ENCODE measurements at regions not wholly inside any gene's neighbourhood (a gene's known extent, or its start where the extent isn't known, plus 50 kb on each side); places are given as distances from the start of the nearest gene placed in this dataset.

- no peak for DNase-seq (ENCODE audit: low spot score)
Measured at GRCh38 chr16:86909359-86910160, 331.2 kb downstream of the FOXL1 start.

DNA sequence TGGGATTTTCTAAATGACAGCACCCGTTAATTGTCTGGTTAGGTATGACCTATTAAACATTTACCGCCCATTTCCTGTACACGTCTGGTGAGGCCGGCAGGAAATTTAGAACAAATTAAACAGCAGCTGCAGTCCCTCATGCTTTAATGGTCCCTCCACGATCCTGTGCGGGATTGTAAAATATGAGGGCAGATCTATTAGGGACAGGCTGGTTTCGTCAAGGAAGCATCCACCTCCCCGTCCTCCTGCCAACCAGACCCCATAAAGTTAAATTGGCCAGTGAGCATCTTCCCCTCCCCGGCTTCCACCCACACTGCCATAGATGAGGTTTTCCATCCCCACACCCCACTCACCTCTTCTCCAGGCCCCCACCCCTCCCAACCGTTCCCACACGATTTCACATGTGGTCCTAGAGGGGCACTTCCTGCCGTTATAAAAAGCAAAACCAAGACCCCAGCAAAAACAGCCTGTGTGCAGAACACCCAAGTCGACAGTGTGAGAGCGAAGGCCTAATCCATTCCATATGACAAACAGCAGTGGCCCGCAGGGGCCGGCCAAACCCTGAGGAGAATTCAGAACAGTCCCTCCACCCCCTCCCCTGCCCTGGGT lies 331.9 kb downstream of the FOXL1 start:
- DNase-seq (ENCODE audit: low spot score): no peak

GRCh38 chr16:86911437-86911958 lies 333.1 kb downstream of the FOXL1 start:
- DNase-seq (ENCODE audit: low spot score): no peak

- DNase-seq (ENCODE audit: low spot score): no peak
Measured at GRCh38 chr16:86913886-86914285, 335.5 kb downstream of the FOXL1 start.

DNA sequence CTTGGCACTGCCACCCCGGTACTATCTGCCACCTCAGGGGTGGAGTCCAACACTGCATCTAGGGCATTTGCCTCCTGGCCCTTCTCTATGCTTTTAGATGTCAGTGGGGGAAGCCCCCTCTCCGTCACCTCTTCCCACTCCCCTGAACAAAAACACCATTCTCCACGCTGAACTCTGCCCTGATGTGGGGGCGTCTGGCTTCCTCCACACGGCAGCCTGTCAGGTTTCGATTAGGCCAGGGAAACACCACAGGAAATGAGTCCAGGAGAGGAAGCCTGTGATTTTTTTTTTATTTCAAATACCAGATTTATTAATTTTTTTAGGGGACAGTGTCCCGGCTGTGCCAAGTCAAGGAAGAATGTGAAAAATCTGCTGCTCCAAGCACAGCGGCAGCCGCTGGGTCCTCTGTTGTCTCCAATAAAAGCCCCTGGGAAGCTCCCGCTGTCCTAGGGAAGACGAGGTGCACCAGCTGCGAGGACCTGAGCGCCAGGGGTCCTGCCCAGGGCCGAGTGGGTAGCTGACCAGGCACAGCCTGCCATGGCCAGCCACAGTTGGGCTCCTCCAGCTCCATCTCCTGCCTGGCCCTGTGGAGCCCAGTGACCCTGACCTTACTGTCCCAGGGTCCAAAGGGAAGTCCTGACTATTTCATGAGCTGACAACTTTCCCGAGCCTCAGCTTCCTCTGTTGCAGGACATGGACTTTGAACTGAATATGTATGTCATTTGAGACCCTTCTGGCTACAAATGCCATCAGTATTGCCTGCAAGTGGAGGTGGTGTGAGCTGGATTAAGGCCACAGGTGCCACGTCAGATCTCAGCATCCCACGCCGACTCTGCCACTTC lies 336.7 kb downstream of the FOXL1 start:
- DNase-seq (ENCODE audit: low spot score): no peak

DNA sequence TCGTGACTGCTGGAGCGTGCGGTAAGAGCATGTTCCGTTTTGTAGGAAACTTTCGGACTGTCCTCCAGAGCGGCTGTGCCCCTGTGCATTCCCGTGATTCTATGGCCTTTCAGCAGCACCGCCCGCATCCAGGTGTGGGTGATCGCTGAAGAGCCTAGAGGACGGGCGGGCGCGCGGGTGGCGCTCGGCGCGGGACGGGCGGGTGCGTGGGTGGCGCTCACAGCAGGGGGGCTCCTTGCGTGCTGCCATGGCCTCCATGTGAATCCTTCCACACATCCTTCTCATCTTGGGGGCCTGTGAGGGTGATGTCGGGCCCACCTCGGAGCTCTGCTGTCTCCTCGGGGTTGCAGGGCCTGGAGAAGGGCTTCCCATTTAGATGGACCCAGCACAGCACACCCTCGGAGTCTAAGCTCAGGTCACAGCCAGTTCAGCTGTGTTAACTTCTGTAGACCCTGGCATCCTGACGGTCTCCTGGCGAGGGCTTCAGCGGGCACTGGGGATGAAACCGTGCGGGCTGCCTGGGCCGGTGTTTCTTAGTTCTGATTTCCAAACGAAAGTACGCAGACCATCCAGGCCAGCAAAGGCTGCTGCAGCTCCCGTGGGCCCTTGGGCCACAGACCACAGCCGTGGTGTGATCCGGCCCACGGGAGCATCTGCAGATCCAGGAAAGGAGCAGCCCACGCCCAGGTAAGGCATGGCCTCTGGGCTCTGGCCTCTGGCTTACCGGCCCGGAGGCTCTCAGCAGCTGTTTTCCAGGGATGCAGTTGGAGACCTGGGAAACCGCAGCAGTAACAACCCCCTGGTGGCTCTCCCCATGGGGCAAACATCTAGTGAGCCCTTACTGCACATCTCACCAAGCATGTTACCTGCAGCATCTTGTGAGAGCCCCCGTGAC lies 339.4 kb downstream of the FOXL1 start:
- DNase-seq (ENCODE audit: low spot score): no peak

DNA sequence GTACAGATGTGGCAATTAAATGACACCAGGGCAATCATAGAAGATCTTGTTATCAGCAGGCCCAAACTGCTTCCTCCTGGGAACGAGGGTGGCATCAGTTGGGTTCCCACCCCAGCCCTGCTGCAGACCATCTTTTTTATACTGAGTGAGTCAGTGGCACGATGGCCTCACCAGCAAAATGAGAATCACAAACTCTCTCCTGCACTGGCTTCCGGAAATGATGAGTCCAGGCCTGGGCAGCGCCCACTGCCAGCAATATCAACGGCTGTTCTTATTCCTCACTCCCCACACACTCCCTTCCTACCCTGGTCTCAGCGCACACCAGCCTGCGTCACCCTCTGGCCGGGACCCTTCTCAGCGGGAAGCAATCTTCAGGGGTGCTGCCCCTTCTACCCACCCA lies 340.3 kb downstream of the FOXL1 start:
- DNase-seq (ENCODE audit: low spot score): no peak

- no peak for DNase-seq (ENCODE audit: low spot score)
Measured at GRCh38 chr16:86919078-86919477, 340.7 kb downstream of the FOXL1 start.

- no peak for DNase-seq (ENCODE audit: low spot score)
Measured at GRCh38 chr16:86919578-86920305, 341.4 kb downstream of the FOXL1 start.

- DNase-seq (ENCODE audit: low spot score): no peak
Measured at GRCh38 chr16:86921289-86921688, 342.9 kb downstream of the FOXL1 start.

GRCh38 chr16:86922311-86922710 lies 344.0 kb downstream of the FOXL1 start:
- no peak for DNase-seq (ENCODE audit: low spot score)

DNA sequence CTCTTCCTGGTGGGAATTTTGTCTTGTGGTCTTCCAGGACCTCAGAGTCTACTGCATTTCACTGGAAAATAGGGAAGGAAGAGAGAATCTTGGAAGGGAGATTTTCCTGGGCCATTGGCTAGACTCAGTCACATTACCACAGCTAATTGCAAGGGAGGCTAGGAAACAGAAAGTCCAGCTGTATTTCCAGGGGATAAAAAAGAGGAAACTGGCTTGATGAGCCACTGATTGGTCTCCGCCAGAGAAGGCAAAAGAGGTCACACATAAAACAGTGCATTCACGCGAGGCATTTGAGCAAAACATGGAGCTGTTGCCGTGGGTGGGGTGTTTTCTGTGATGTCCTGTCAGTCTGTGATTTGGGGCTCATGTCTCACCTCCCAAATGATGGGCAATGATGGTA lies 345.3 kb downstream of the FOXL1 start:
- DNase-seq (ENCODE audit: low spot score): no peak

GRCh38 chr16:86924537-86924936 lies 346.2 kb downstream of the FOXL1 start:
- no peak for DNase-seq (ENCODE audit: low spot score)

DNA sequence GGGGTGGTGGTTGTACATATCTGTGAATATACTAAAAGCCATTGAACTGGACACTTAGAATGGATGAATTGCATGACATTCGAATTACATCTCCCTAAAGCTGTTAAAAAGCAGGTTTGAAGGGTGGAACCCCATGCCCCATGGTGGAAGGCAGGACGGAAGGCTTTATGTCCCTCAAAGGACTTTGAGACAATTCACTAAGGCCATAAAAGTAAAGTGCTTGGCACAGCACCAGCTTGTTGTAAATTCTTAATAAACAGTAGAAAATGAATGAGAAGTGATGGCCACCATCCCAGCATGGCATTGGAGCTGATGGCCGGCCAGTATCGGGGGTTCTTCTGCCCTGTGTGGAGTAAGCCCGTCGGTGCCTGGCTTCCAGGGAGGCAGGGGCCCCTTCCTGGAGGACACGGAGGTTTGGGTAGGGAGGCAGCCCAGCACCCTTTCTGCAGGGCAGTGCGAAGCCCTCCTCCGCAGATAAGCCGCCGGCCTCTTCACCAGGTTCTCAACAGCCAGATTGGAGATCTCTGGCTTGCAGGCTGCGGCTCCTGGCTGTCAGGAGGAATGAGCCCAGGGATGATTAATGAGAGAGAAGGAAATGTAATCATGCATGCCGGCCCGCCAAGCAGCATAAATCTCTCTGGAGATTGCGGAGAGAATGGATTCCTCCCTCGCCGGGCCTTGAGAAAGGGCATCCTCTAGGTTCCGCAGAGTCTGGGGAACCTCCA lies 346.9 kb downstream of the FOXL1 start:
- no peak for DNase-seq (ENCODE audit: low spot score)

DNA sequence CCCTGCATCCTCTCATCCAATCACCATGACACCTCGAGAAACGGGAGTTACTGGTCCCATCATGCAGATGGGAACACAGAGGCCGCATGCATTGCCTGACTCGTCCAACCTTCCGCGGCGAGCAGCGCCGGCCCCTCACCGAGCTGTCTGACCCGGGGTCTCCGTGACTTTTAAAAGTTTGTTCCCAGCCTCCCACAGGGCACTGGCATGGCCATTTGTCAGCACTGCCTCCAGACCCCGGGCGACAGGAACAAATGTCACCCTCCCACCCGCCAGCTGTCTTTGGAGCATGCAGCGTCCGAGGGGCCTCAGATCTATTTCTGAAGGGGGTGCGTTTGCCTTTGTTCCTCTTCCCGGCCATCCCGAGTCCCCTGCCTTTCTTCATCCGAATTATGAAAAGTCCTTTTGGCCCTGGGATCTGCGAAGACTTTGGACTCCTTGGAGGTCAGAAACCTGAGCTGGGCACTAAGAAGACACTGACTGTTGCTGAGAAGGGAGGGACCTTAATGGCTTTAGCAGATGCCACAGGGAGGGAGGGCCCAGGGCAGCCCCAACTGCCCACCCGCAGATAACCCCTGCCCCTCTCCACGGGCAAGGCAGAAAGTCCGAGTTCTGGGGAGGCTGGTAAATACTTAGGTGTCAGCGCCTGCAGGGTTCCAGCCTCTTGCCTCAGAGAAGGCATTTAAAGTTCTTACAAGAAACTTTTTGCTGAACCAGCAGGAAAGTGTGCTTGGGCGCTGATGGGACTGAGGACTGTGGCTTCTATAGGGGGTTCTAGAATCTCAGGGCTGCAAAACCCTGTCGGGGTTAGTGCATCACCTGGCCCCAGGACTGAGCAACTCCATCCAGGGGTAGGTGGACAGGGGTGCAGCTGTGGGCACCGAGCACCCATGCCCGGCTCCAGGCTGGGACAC lies 348.1 kb downstream of the FOXL1 start:
- DNase-seq (ENCODE audit: low spot score): no peak

- no peak for DNase-seq (ENCODE audit: low spot score)
Measured at GRCh38 chr16:86927699-86928098, 349.4 kb downstream of the FOXL1 start.

- DNase-seq (ENCODE audit: low spot score): no peak
Measured at GRCh38 chr16:86928523-86929011, 350.2 kb downstream of the FOXL1 start.

- no peak for DNase-seq (ENCODE audit: low spot score)
Measured at GRCh38 chr16:86929057-86929871, 350.9 kb downstream of the FOXL1 start.
